PC-3 (cell line): ENCODE measurements at regions not wholly inside any gene's neighbourhood (a gene's known extent, or its start where the extent isn't known, plus 50 kb on each side); places are given as distances from the start of the nearest gene placed in this dataset.
"Not testable (repeated sequence)": the region's sequence is repeated elsewhere in the genome, so short reads cannot be mapped to it uniquely, and the experiment has no call there.

Source experiments
- CTCF ChIP-seq: fragments of 300-600 bp; sonication (generic); conservative IDR thresholded peaks from 2 replicates; pipeline ENCODE4 v1.5.1; 2017; ENCODE audit warnings: antibody characterized with exemption, low read depth, mild to moderate bottlenecking, low read length
- EZH2 ChIP-seq: fragments of 300-600 bp; sonication (generic); IDR thresholded peaks from one replicate; pipeline ENCODE4 v1.6.1; 2017; ENCODE audit warnings: antibody characterized with exemption, mild to moderate bottlenecking, low read length; ENCODE audit not compliant: unreplicated experiment

- TF ChIP-seq CTCF, EZH2: not testable (repeated sequence)
These were observed 1370.6 kb downstream of the CDH12 start for GRCh38 chr5:21482522-21482921.
